HEK293 (cell line): ENCODE measurements at regions not wholly inside any gene's neighbourhood (a gene's known extent, or its start where the extent isn't known, plus 50 kb on each side); places are given as distances from the start of the nearest gene placed in this dataset.

Experiments used
- CTCF ChIA-PET: fragments of 350-600 bp; formaldehyde crosslinking; extraction: SDS; loops from one replicate; lab custom pipeline; 2021; ENCODE audit warnings: antibody characterized with exemption; lab: Yijun Ruan, JAX
- POLR2A ChIA-PET: fragments of 300-600 bp; formaldehyde crosslinking; extraction: SDS; loops from one replicate; lab custom pipeline; 2020; ENCODE audit warnings: antibody characterized with exemption, inconsistent platforms; lab: Yijun Ruan, JAX
- H3K27ac ChIP-seq: fragments of 200-500 bp; sonication (Bioruptor generic); 2 replicates; pipeline ENCODE4 v1.5.1; 2014; ENCODE audit warnings: low read depth, low read length, control low read depth, inconsistent platforms; ENCODE audit errors: extremely low read depth
- H3K36me3 ChIP-seq, 2 experiments: fragments of 200-500 bp in 1 of 2; sonication (Bioruptor generic) in 1 of 2; 1 replicate in 1 of 2; 2 replicates in 1 of 2; pipeline ENCODE4 v1.5.1; 2014 to 2017; ENCODE audit warnings: inconsistent platforms in 2 of 2, low read length in 2 of 2; ENCODE audit not compliant: control insufficient read depth in 2 of 2, insufficient read depth in 1 of 2
- H3K4me1 ChIP-seq: fragments of 200-500 bp; sonication (Bioruptor generic); 2 replicates; pipeline ENCODE4 v1.5.1; 2014; ENCODE audit warnings: mild to moderate bottlenecking, low read length, inconsistent platforms; ENCODE audit not compliant: control insufficient read depth, insufficient read depth
- H3K4me3 ChIP-seq: 2 replicates; pipeline ENCODE4 v1.5.1; 2011; ENCODE audit warnings: low read depth, mild to moderate bottlenecking, control low read depth, low read length, moderate library complexity
- H3K9me3 ChIP-seq: fragments of 200-500 bp; sonication (Bioruptor generic); 2 replicates; pipeline ENCODE4 v1.5.1; 2014; ENCODE audit warnings: low read depth, low read length, inconsistent platforms; ENCODE audit not compliant: control insufficient read depth, insufficient read depth
- GLIS2 ChIP-seq: fragments of 450-650 bp; formaldehyde crosslinking; IDR thresholded peaks from 2 replicates; pipeline ENCODE4 v1.5.1; 2016; ENCODE audit warnings: missing biosample characterization, missing genetic modification characterization
- KLF17 ChIP-seq: fragments of 450-650 bp; formaldehyde crosslinking; IDR thresholded peaks from 2 replicates; pipeline ENCODE4 v1.5.1; 2016; ENCODE audit warnings: missing biosample characterization, missing genetic modification characterization
- PRDM6 ChIP-seq: fragments of 450-650 bp; formaldehyde crosslinking; IDR thresholded peaks from 2 replicates; pipeline ENCODE4 v1.5.1; 2017; ENCODE audit warnings: missing biosample characterization, missing genetic modification characterization
- ZFP41 ChIP-seq: fragments of 450-650 bp; formaldehyde crosslinking; IDR thresholded peaks from 2 replicates; pipeline ENCODE4 v1.5.1; 2016; ENCODE audit warnings: missing biosample characterization, missing genetic modification characterization, borderline replicate concordance
- ZNF366 ChIP-seq: fragments of 450-650 bp; formaldehyde crosslinking; conservative IDR thresholded peaks from 2 replicates; pipeline ENCODE4 v1.5.1; 2016; ENCODE audit warnings: missing biosample characterization, missing genetic modification characterization
- ZNF560 ChIP-seq: fragments of 450-650 bp; formaldehyde crosslinking; IDR thresholded peaks from 2 replicates; pipeline ENCODE4 v1.5.1; 2017; ENCODE audit warnings: missing biosample characterization, missing genetic modification characterization, borderline replicate concordance
- ZNF692 ChIP-seq: fragments of 450-650 bp; formaldehyde crosslinking; IDR thresholded peaks from 2 replicates; pipeline ENCODE4 v1.5.1; 2016; ENCODE audit warnings: missing biosample characterization, missing genetic modification characterization
- ZNF785 ChIP-seq: fragments of 450-650 bp; formaldehyde crosslinking; IDR thresholded peaks from 2 replicates; pipeline ENCODE4 v1.5.1; 2016; ENCODE audit warnings: missing biosample characterization, missing genetic modification characterization
- ZNF837 ChIP-seq: fragments of 450-650 bp; formaldehyde crosslinking; IDR thresholded peaks from 2 replicates; pipeline ENCODE4 v1.5.1; 2016; ENCODE audit warnings: missing biosample characterization, missing genetic modification characterization
- ZSCAN4 ChIP-seq: fragments of 450-650 bp; formaldehyde crosslinking; IDR thresholded peaks from 2 replicates; pipeline ENCODE4 v1.5.1; 2017; ENCODE audit warnings: missing biosample characterization, missing genetic modification characterization
- TF ChIP-seq, protein P1 (sequence below): fragments of 450-650 bp; formaldehyde crosslinking; IDR thresholded peaks from 2 replicates; pipeline ENCODE4 v1.5.1; 2017; ENCODE audit warnings: missing biosample characterization, mild to moderate bottlenecking, missing genetic modification characterization, moderate library complexity
- TF ChIP-seq, protein P2 (sequence below): fragments of 450-650 bp; formaldehyde crosslinking; IDR thresholded peaks from 2 replicates; pipeline ENCODE4 v1.5.1; 2016; ENCODE audit warnings: missing biosample characterization, missing genetic modification characterization

- TF ChIP-seq KLF17 (tag by site-specific recombination) (no peak), ZNF837 (no peak), ZNF785 (tag by site-specific recombination) (no peak)
- TF ChIP-seq, protein P1, sequence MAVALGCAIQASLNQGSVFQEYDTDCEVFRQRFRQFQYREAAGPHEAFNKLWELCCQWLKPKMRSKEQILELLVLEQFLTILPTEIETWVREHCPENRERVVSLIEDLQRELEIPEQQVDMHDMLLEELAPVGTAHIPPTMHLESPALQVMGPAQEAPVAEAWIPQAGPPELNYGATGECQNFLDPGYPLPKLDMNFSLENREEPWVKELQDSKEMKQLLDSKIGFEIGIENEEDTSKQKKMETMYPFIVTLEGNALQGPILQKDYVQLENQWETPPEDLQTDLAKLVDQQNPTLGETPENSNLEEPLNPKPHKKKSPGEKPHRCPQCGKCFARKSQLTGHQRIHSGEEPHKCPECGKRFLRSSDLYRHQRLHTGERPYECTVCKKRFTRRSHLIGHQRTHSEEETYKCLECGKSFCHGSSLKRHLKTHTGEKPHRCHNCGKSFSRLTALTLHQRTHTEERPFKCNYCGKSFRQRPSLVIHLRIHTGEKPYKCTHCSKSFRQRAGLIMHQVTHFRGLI = no peak
These were observed 326.1 kb upstream of the ARID1B start (continued) for GRCh38 chr6:156451088-156451487.

DNA sequence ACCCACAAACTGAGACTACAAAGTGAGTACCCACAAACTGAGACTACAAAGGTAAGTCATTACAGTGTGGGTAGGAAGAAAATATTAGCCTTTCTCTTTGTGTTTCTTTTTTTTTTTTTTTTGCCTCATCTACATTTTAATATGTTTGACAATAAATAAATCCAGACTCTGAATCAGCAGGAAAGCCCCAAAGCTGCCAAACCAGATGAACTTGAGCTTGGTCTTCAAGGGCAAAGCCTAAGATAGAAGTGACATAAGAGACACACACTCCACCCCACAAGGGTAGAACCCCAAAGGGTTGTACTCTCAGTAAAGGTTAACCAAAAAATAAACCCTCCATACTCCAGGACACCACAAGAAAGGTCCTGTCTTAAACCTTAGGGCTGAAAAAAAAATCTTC lies 326.8 kb upstream of the ARID1B start:
- TF ChIP-seq PRDM6 (tag by site-specific recombination) = no peak
- no peak for TF ChIP-seq GLIS2
- no peak for TF ChIP-seq ZNF560
- TF ChIP-seq ZNF366 (tag by site-specific recombination) = no peak
- no peak for TF ChIP-seq ZFP41 (tag by site-specific recombination)
- Histone ChIP-seq H3K27ac (no peak overlapping the region), H3K4me3 (no peak overlapping the region), H3K4me1 (no peaks in the 10 kb centered on the region), H3K36me3 (no peaks in the 10 kb centered on the region), H3K9me3 (no peaks in the 10 kb centered on the region)
- POLR2A ChIA-PET = no interaction called here
- CTCF ChIA-PET = no interaction called here

DNA sequence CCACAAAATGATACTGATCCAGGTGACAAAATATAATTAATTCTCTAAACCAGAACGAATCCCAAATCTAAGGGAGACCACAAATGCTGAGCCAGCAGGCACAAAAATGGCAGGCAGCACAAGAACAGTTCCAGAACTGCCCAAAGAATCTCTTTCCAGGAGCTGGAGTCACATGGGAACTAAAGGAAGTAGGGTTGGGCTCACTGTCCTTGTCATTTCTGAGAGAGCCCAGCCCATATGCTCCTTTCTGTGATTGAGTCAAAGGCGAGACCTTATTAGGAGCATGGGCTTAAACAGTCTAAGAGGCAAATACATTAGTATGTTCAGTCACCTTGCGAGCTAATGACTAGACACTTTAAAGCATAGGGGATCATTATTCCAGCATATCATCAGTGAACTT lies 327.6 kb upstream of the ARID1B start:
- no peak overlapping the region for H3K4me3 ChIP-seq
- ChIA-PET POLR2A (no interaction called here), CTCF (interaction anchor here (1.2 kb wide), 1 partner anchor 23 kb away, joined by 3 read pairs; no protein-coding TSS in a partner anchor)
- no peaks in the 10 kb centered on the region for H3K9me3 ChIP-seq
- H3K4me1 ChIP-seq = no peaks in the 10 kb centered on the region
- no peak overlapping the region for H3K27ac ChIP-seq
- H3K36me3 ChIP-seq = no peaks in the 10 kb centered on the region
- no peak for TF ChIP-seq ZNF692 (tag by site-specific recombination)
- no peak for TF ChIP-seq ZSCAN4 (tag by site-specific recombination)
- TF ChIP-seq, protein P2, sequence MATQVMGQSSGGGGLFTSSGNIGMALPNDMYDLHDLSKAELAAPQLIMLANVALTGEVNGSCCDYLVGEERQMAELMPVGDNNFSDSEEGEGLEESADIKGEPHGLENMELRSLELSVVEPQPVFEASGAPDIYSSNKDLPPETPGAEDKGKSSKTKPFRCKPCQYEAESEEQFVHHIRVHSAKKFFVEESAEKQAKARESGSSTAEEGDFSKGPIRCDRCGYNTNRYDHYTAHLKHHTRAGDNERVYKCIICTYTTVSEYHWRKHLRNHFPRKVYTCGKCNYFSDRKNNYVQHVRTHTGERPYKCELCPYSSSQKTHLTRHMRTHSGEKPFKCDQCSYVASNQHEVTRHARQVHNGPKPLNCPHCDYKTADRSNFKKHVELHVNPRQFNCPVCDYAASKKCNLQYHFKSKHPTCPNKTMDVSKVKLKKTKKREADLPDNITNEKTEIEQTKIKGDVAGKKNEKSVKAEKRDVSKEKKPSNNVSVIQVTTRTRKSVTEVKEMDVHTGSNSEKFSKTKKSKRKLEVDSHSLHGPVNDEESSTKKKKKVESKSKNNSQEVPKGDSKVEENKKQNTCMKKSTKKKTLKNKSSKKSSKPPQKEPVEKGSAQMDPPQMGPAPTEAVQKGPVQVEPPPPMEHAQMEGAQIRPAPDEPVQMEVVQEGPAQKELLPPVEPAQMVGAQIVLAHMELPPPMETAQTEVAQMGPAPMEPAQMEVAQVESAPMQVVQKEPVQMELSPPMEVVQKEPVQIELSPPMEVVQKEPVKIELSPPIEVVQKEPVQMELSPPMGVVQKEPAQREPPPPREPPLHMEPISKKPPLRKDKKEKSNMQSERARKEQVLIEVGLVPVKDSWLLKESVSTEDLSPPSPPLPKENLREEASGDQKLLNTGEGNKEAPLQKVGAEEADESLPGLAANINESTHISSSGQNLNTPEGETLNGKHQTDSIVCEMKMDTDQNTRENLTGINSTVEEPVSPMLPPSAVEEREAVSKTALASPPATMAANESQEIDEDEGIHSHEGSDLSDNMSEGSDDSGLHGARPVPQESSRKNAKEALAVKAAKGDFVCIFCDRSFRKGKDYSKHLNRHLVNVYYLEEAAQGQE (tag by site-specific recombination) = no peak
